Gastroesophageal sphincter (tissue), 3 donors: ENCODE measurements at regions not wholly inside any gene's neighbourhood (a gene's known extent, or its start where the extent isn't known, plus 50 kb on each side); places are given as distances from the start of the nearest gene placed in this dataset.

ENCODE experiments used
- EP300 ChIP-seq: sonication (generic); formaldehyde crosslinking; IDR thresholded peaks from one replicate; pipeline ENCODE4 v1.6.1; 2017; ENCODE audit warnings: antibody characterized with exemption, mild to moderate bottlenecking
- POLR2AphosphoS5 ChIP-seq: sonication (generic); formaldehyde crosslinking; IDR thresholded peaks from one replicate; pipeline ENCODE4 v1.6.1; 2017; ENCODE audit warnings: antibody characterized with exemption
- TF ChIP-seq, protein P1 (sequence below), 4 experiments: fragments of 200-600 bp in 2 of 4; fragments of 450-650 bp in 2 of 4; sonication (generic) in 1 of 4; IDR thresholded peaks; one replicate each; pipeline ENCODE4 v1.5.1; 2017 to 2019; ENCODE audit warnings: antibody characterized with exemption in 4 of 4, mild to moderate bottlenecking in 2 of 4, moderate library complexity in 2 of 4

DNA sequence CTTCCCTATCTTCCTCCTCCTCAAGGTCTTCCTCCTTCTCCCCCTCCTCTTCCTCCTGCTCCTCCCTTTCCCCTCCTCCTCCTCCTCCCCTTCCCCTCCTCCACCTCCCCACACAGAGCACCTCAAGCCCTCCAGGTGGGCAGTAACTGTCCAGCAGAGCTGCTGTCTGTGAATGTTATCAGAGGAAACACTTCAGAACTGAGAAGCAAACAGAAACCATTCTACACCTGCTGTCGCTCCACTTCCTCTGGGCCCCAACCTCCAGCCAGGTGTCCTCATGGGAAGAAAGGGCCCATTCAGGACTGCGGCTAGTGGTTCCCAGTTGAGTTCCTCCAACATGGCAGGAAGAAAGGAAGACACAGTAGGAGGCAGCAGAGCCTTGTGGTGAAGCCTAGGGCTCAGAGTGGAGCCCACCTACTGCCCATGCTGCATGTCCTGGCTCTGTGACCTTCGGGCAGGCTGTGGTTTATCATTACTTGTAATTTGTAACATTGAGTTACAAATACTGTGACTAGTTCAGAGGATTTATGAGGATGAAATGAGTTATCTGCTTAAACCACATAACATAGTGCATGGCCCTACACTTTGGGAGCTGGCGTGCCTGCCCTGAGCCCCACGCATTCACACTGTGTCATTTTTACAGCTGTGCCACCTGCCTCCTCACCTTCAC, 165.9 kb upstream of the ID2 start:
- TF ChIP-seq, protein P1, sequence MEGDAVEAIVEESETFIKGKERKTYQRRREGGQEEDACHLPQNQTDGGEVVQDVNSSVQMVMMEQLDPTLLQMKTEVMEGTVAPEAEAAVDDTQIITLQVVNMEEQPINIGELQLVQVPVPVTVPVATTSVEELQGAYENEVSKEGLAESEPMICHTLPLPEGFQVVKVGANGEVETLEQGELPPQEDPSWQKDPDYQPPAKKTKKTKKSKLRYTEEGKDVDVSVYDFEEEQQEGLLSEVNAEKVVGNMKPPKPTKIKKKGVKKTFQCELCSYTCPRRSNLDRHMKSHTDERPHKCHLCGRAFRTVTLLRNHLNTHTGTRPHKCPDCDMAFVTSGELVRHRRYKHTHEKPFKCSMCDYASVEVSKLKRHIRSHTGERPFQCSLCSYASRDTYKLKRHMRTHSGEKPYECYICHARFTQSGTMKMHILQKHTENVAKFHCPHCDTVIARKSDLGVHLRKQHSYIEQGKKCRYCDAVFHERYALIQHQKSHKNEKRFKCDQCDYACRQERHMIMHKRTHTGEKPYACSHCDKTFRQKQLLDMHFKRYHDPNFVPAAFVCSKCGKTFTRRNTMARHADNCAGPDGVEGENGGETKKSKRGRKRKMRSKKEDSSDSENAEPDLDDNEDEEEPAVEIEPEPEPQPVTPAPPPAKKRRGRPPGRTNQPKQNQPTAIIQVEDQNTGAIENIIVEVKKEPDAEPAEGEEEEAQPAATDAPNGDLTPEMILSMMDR (IDR thresholded peaks at IDR 0.05): no peak
- TF ChIP-seq POLR2AphosphoS5: no peak
- TF ChIP-seq EP300: no peak
